AG09309 (cell line): ENCODE measurements at regions not wholly inside any gene's neighbourhood (a gene's known extent, or its start where the extent isn't known, plus 50 kb on each side); places are given as distances from the start of the nearest gene placed in this dataset.

Experiments
- DNase-seq: peaks from one replicate; pipeline ENCODE4 v3.0.0-alpha.2; 2010; ENCODE audit warnings: low read depth
- H3K4me3 ChIP-seq: 2 replicates; pipeline ENCODE4 v1.5.1; 2011; ENCODE audit warnings: mild to moderate bottlenecking, low read depth, low read length, moderate library complexity; ENCODE audit not compliant: control insufficient read depth
- TF ChIP-seq, protein P1 (sequence below): IDR thresholded peaks from 2 replicates; pipeline ENCODE4 v1.5.1; 2011; ENCODE audit warnings: mild to moderate bottlenecking, low read depth, low read length, inconsistent platforms; ENCODE audit not compliant: insufficient read depth, control insufficient read depth; ENCODE audit errors: missing control alignments

DNA sequence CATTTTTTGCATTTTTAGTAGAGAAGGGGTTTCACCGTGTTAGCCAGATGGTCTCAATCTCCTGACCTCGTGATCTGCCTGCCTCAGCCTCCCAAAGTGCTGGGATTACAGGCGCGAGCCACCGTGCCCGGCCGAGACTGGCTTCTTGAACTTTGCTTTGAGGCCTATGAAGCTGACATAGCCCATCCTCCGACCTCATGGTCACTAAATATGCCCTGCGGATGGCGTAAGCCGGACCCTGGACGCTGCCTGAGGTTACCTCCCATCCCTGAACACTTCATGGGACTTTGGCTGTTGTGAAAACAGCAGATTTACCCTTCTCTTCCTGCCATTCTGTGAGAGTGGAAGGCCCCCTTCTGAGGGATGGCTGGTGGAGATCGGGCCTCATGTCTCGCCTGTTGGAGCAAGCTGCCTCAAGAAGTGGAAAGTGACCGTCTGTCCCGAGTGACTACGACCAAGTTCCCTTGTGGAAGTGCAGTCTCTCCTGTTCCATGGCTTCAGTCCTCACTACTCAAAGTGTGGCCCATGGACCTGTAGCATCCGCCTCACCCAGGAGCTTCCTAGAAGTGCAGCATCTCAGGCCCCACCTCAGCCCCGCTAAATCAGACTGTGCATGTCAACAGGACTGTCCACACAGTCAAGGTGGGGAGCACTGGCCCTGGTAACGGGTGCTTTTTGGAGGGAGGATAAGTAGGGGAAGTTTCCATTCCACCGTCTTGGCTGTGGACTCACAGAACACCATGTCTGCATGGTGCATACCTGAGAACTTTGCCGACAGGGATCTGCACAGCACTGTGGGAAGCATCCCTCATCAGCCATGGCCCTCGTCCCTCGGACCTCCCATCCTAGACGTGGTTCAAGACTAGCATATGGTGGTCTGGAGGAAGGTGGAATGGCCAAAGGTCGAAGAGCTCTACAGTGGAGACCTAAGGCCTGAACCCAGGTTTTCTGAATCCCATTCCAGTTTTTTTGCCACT is 210.5 kb upstream of the SHH start:
- no peak for DNase-seq
- TF ChIP-seq, protein P1, sequence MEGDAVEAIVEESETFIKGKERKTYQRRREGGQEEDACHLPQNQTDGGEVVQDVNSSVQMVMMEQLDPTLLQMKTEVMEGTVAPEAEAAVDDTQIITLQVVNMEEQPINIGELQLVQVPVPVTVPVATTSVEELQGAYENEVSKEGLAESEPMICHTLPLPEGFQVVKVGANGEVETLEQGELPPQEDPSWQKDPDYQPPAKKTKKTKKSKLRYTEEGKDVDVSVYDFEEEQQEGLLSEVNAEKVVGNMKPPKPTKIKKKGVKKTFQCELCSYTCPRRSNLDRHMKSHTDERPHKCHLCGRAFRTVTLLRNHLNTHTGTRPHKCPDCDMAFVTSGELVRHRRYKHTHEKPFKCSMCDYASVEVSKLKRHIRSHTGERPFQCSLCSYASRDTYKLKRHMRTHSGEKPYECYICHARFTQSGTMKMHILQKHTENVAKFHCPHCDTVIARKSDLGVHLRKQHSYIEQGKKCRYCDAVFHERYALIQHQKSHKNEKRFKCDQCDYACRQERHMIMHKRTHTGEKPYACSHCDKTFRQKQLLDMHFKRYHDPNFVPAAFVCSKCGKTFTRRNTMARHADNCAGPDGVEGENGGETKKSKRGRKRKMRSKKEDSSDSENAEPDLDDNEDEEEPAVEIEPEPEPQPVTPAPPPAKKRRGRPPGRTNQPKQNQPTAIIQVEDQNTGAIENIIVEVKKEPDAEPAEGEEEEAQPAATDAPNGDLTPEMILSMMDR: no peak
- no peak overlapping the region for H3K4me3 ChIP-seq

DNA sequence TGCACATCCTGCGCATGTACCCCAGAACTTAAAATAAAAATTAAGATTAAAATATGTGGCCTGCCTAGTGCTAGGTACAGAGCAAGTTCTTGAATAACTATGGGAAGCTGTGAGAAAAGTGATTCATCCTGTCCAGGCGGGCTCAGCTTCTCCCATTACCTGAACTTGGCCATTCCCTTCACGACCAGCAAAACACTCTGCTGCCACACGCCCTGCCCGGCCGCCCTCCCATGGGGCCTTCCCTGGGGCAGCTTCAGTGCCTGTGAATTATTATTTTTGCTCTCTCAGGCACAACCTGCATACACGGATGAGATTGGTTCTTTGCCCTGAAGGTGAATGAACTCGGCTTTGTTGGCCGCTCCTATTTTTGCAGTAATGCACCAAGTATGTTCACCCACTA is 209.2 kb upstream of the SHH start:
- DNase-seq: no peak
- TF ChIP-seq, protein P1: no peak
- H3K4me3 ChIP-seq: no peak overlapping the region

DNA sequence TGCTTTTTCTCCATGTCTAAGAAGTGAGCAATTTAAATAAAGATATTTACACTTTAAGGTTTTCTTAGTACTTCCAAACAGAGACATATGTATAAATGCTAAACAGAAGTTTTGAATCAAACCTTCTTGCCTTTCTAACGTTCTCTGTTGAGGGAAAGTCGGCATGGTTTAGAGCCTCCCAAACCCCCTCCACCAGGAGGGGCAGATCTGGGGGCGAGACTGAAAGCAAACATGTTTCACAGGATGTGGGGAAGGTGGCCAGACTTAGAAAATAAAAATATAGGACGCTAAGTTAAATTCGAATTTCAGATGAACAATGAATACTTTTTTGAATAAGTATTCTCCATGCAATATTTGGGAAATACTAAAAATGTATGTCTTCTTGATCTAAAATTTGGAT is 208.3 kb upstream of the SHH start:
- no peak for DNase-seq
- H3K4me3 ChIP-seq: no peak overlapping the region
- TF ChIP-seq, protein P1: no peak

DNA sequence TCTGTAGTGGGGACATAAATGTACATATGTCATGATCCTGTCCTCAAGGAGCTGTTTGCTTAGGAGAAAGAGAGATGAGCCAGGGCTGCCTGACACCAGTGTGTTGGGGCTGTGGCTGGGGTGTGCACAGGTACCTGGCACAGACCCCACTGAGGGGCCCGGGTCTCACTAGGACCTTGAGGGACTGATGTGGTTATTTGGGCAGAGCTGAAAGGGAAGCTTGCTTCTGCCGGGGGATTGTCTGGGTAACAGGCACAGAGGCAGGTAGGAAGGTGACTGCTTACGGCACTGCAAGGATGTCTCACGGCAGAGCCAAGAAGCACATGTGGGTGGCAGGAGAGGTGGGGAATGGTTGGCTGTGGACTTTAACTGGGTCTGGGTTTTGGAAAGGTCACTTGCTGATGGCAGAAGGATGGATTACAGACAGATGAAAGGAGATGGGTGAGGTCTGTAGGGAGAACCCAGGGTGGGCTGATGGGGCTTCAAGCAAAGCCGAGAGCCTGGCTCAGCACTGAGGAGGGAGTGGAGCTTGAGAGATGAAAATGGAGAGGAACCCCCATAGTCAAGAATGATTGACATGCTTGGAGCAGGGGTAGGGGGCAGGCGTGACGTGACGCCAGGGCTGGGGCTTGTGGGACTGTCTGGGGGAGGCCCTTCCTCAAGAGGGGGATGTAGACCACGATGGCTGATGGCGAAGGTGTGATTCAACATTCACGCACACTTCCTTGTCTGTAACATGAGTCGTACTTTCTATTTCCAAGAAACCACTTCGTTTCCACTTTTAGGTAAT is 207.7 kb upstream of the SHH start:
- no peak overlapping the region for H3K4me3 ChIP-seq
- TF ChIP-seq, protein P1: no peak
- DNase-seq: no peak

DNA sequence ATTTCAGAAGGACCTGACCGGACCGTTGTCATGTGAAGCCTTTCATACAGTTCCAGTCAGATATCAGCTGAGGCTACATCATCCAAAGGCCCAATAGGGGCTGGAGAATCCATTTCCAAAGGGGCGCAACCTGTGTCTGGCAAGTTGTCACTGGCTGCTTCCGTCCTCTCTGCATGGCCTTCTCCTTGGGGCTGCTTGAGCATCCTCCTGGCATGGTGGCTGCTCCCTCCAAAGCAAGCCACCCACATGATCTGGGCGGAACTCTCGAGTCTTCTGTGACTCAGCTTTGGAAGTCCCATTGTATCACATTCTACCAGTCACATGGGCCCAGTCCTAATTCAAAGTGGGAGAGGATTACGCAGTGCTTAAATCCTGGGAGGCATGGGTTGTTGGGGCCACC is 207.0 kb upstream of the SHH start:
- H3K4me3 ChIP-seq: no peak overlapping the region
- no peak for DNase-seq

More for the DNA sequence above, 207.0 kb upstream of the SHH start:
- TF ChIP-seq, protein P1: no peak
